ENCODE measurements at regions not wholly inside any gene's neighbourhood (a gene's known extent, or its start where the extent isn't known, plus 50 kb on each side); places are given as distances from the start of the nearest gene placed in this dataset.
"Not testable (repeated sequence)": the region's sequence is repeated elsewhere in the genome, so short reads cannot be mapped to it uniquely, and the experiment has no call there.

GRCh38 chr12:95383920-95384319, 90.0 kb upstream of the METAP2 start:
- TF ChIP-seq EZH2phosphoT487 (conservative IDR thresholded peaks at IDR 0.05; ENCODE audit: low read length); CTCF (IDR thresholded peaks at IDR 0.05; ENCODE audit: insufficient read depth, low read length, poor library complexity, severe bottlenecking): not testable (repeated sequence)

Measured in SU-DHL-6 (cell line).